ENCODE measurements at regions not wholly inside any gene's neighbourhood (a gene's known extent, or its start where the extent isn't known, plus 50 kb on each side); places are given as distances from the start of the nearest gene placed in this dataset.

GRCh38 chr9:22288661-22289060 is 158.0 kb upstream of the DMRTA1 start:
- no peaks in the 10 kb centered on the region for H3K9me3 Mint-ChIP-seq (ENCODE audit: low read depth)
- TF ChIP-seq, protein P1, sequence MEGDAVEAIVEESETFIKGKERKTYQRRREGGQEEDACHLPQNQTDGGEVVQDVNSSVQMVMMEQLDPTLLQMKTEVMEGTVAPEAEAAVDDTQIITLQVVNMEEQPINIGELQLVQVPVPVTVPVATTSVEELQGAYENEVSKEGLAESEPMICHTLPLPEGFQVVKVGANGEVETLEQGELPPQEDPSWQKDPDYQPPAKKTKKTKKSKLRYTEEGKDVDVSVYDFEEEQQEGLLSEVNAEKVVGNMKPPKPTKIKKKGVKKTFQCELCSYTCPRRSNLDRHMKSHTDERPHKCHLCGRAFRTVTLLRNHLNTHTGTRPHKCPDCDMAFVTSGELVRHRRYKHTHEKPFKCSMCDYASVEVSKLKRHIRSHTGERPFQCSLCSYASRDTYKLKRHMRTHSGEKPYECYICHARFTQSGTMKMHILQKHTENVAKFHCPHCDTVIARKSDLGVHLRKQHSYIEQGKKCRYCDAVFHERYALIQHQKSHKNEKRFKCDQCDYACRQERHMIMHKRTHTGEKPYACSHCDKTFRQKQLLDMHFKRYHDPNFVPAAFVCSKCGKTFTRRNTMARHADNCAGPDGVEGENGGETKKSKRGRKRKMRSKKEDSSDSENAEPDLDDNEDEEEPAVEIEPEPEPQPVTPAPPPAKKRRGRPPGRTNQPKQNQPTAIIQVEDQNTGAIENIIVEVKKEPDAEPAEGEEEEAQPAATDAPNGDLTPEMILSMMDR (IDR thresholded peaks at IDR 0.05; ENCODE audit: unreplicated experiment) = no peak
- H3K27me3 Mint-ChIP-seq = peaks cover 5% of the 10 kb centered on the region
- no peaks in the 10 kb centered on the region for H3K36me3 Mint-ChIP-seq (ENCODE audit: insufficient read depth)
- no peak for DNase-seq (ENCODE audit: low spot score, unreplicated experiment)
- no peaks in the 10 kb centered on the region for H3K4me1 Mint-ChIP-seq (ENCODE audit: low read depth)
- H3K4me3 Mint-ChIP-seq (ENCODE audit: low read depth) = no peak overlapping the region
- no peak overlapping the region for H3K27ac Mint-ChIP-seq

GRCh38 chr9:22307013-22307711 is 139.5 kb upstream of the DMRTA1 start:
- H3K9me3 Mint-ChIP-seq (ENCODE audit: low read depth) = peaks cover 16% of the 10 kb centered on the region
- H3K4me3 Mint-ChIP-seq (ENCODE audit: low read depth) = no peak overlapping the region
- H3K27me3 Mint-ChIP-seq = peaks cover 32% of the 10 kb centered on the region
- peaks cover 7% of the 10 kb centered on the region for H3K4me1 Mint-ChIP-seq (ENCODE audit: low read depth)
- TF ChIP-seq, protein P1 (IDR thresholded peaks at IDR 0.05; ENCODE audit: unreplicated experiment) = peak; percentile 81
- H3K27ac Mint-ChIP-seq = no peak overlapping the region
- H3K36me3 Mint-ChIP-seq (ENCODE audit: insufficient read depth) = no peaks in the 10 kb centered on the region
- DNase-seq (ENCODE audit: low spot score, unreplicated experiment) = no peak

DNA sequence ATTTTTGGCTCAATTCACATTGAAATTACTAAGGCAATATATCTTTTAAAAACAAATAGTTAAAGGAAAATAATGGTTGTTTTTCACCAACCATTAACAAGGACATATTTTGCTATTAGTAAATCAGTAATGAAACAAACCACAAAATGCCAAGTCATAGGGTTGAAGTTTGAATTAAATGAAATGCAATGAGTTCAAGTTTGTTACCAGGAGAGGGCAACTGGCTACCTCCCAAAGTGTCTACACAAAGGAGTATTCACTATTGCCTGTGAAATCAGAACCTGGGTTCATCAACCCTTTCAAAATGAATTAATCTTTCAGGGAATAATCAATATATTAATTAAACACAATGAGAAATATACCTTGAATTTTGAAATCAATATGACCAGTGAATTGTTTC is 138.4 kb upstream of the DMRTA1 start:
- H3K36me3 Mint-ChIP-seq (ENCODE audit: insufficient read depth) = no peaks in the 10 kb centered on the region
- H3K4me3 Mint-ChIP-seq (ENCODE audit: low read depth) = no peak overlapping the region
- DNase-seq (ENCODE audit: low spot score, unreplicated experiment) = no peak
- TF ChIP-seq, protein P1 (IDR thresholded peaks at IDR 0.05; ENCODE audit: unreplicated experiment) = peak; percentile 17
- H3K27ac Mint-ChIP-seq = no peak overlapping the region
- H3K27me3 Mint-ChIP-seq = peaks cover 22% of the 10 kb centered on the region
- peaks cover 16% of the 10 kb centered on the region for H3K9me3 Mint-ChIP-seq (ENCODE audit: low read depth)
- peaks cover 6% of the 10 kb centered on the region for H3K4me1 Mint-ChIP-seq (ENCODE audit: low read depth)

DNA sequence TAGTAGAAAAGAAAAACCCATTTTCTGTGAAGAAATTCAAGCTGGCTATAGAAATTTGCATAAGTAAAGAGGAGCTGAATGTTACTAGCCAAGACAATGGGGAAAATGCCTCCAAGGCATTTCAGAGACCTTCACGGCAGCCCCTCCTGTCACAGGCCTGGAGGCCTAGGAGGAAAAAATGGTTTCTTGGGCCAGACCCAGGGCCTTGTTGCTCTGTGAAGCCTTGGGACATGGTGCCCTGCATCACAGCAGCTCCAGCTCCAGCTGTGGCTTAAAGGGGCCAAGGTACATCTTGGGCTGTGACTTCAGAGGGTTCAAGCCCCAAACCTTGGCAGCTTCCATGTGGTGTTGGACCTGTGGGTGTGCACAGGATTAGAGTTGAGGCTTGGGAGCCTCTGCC is 130.0 kb upstream of the DMRTA1 start:
- no peak for DNase-seq (ENCODE audit: low spot score, unreplicated experiment)
- no peak overlapping the region for H3K27ac Mint-ChIP-seq
- H3K27me3 Mint-ChIP-seq = no peaks in the 10 kb centered on the region
- TF ChIP-seq, protein P1 (IDR thresholded peaks at IDR 0.05; ENCODE audit: unreplicated experiment) = no peak
- peaks cover 21% of the 10 kb centered on the region for H3K9me3 Mint-ChIP-seq (ENCODE audit: low read depth)
- no peaks in the 10 kb centered on the region for H3K4me1 Mint-ChIP-seq (ENCODE audit: low read depth)
- peaks cover 4% of the 10 kb centered on the region for H3K36me3 Mint-ChIP-seq (ENCODE audit: insufficient read depth)
- no peak overlapping the region for H3K4me3 Mint-ChIP-seq (ENCODE audit: low read depth)

DNA sequence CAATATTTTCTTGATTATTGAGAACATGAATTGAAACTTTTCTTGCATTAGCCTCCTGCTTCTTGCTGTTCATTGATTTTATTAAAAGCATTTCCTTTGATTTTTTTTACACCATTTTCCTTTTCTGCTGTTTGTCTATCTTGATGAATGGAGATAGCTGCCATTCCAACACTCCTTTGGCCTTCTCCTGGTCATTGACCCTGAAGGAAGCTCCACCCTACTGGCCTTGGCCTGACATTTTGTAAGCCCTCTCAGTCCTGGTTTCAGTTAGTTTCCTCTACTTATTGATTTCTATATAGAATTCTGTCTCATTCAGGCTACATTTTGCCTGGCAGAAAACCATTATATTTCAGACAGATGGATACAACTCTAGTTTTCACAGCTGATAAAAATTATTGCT is 115.1 kb upstream of the DMRTA1 start:
- Mint-ChIP-seq H3K36me3 (ENCODE audit: insufficient read depth) (no peaks in the 10 kb centered on the region), H3K4me1 (ENCODE audit: low read depth) (no peaks in the 10 kb centered on the region), H3K27ac (no peak overlapping the region), H3K27me3 (no peaks in the 10 kb centered on the region), H3K9me3 (ENCODE audit: low read depth) (no peaks in the 10 kb centered on the region), H3K4me3 (ENCODE audit: low read depth) (no peak overlapping the region)
- DNase-seq (ENCODE audit: low spot score, unreplicated experiment) = no peak
- TF ChIP-seq, protein P1 (IDR thresholded peaks at IDR 0.05; ENCODE audit: unreplicated experiment) = no peak

Data from progenitor cell of endocrine pancreas (in vitro differentiated cells).